NCI-H82 treated with DMSO at 0.1 percent for 48 hours (cell line): ENCODE measurements at regions not wholly inside any gene's neighbourhood (a gene's known extent, or its start where the extent isn't known, plus 50 kb on each side); places are given as distances from the start of the nearest gene placed in this dataset.
"Not testable (repeated sequence)": the region's sequence is repeated elsewhere in the genome, so short reads cannot be mapped to it uniquely, and the experiment has no call there.

ENCODE experiments used
- DNase-seq: peaks from one replicate; lab custom pipeline; 2025; ENCODE audit not compliant: unreplicated experiment; lab: John Stamatoyannopoulos, UW

- DNase-seq: no peak
These were observed 973.5 kb upstream of the NCAM2 start for GRCh38 chr21:20024741-20025140.

GRCh38 chr21:20026543-20026942 is 971.7 kb upstream of the NCAM2 start:
- no peak for DNase-seq

- DNase-seq: no peak
These were observed 967.8 kb upstream of the NCAM2 start for GRCh38 chr21:20030390-20030789.

- no peak for DNase-seq
These were observed 966.4 kb upstream of the NCAM2 start for GRCh38 chr21:20031807-20032206.

GRCh38 chr21:20040768-20041167 is 957.4 kb upstream of the NCAM2 start:
- DNase-seq: no peak

- no peak for DNase-seq
These were observed 953.0 kb upstream of the NCAM2 start for GRCh38 chr21:20045197-20045596.

- not testable (repeated sequence) for DNase-seq
These were observed 949.9 kb upstream of the NCAM2 start for GRCh38 chr21:20048130-20048837.

GRCh38 chr21:20083336-20083735 is 914.9 kb upstream of the NCAM2 start:
- no peak for DNase-seq

GRCh38 chr21:20083925-20084324 is 914.3 kb upstream of the NCAM2 start:
- no peak for DNase-seq

GRCh38 chr21:20086508-20086907 is 911.7 kb upstream of the NCAM2 start:
- no peak for DNase-seq

- DNase-seq: no peak
These were observed 891.8 kb upstream of the NCAM2 start for GRCh38 chr21:20106368-20106767.

GRCh38 chr21:20108016-20108415 is 890.2 kb upstream of the NCAM2 start:
- DNase-seq: no peak

- DNase-seq: no peak
These were observed 889.2 kb upstream of the NCAM2 start for GRCh38 chr21:20108976-20109540.

GRCh38 chr21:20110368-20110767 is 887.8 kb upstream of the NCAM2 start:
- DNase-seq: no peak

GRCh38 chr21:20151741-20152140 is 846.5 kb upstream of the NCAM2 start:
- no peak for DNase-seq

GRCh38 chr21:20163167-20163566 is 835.0 kb upstream of the NCAM2 start:
- DNase-seq: no peak

GRCh38 chr21:20167059-20167458 is 831.1 kb upstream of the NCAM2 start:
- no peak for DNase-seq

- no peak for DNase-seq
These were observed 828.2 kb upstream of the NCAM2 start for GRCh38 chr21:20169812-20170576.

- no peak for DNase-seq
These were observed 812.0 kb upstream of the NCAM2 start for GRCh38 chr21:20186186-20186585.

- no peak for DNase-seq
These were observed 811.2 kb upstream of the NCAM2 start for GRCh38 chr21:20187028-20187427.

GRCh38 chr21:20201323-20201722 is 796.9 kb upstream of the NCAM2 start:
- not testable (repeated sequence) for DNase-seq

- DNase-seq: no peak
These were observed 790.9 kb upstream of the NCAM2 start for GRCh38 chr21:20207335-20207734.
